ENCODE measurements at regions not wholly inside any gene's neighbourhood (a gene's known extent, or its start where the extent isn't known, plus 50 kb on each side); places are given as distances from the start of the nearest gene placed in this dataset.

GRCh38 chr9:99624499-99625233 lies 197.0 kb upstream of the NR4A3 start:
- Histone ChIP-seq H3K4me1 (ENCODE audit: control insufficient read depth, low read length) (peaks cover 18% of the 10 kb centered on the region), H3K9me2 (replicated peaks; ENCODE audit: control insufficient read depth, low read length) (no peaks in the 10 kb centered on the region), H3K4me2 (ENCODE audit: low read length) (no peak overlapping the region), H3K9me3 (ENCODE audit: control insufficient read depth, insufficient read depth, low read length) (no peaks in the 10 kb centered on the region), H3K79me2 (ENCODE audit: control insufficient read depth, low read length) (no peaks in the 10 kb centered on the region), H3F3A (ENCODE audit: control insufficient read depth, insufficient read depth) (no peaks in the 10 kb centered on the region), H3K4me3 (ENCODE audit: low read length) (no peak overlapping the region), H4K20me1 (ENCODE audit: control insufficient read depth, insufficient read depth, low read depth, low read length) (no peaks in the 10 kb centered on the region), H3K27ac (ENCODE audit: low read depth, low read length) (no peak overlapping the region), H3K36me3 (ENCODE audit: control insufficient read depth, low read length) (no peaks in the 10 kb centered on the region), H3K27me3 (ENCODE audit: control insufficient read depth, low read length) (no peaks in the 10 kb centered on the region)
- TF ChIP-seq CTCF (IDR thresholded peaks at IDR 0.05; ENCODE audit: low read depth, low read length, poor library complexity, severe bottlenecking) (no peak), EZH2phosphoT487 (IDR thresholded peaks at IDR 0.05; ENCODE audit: borderline replicate concordance, low read length) (no peak)

DNA sequence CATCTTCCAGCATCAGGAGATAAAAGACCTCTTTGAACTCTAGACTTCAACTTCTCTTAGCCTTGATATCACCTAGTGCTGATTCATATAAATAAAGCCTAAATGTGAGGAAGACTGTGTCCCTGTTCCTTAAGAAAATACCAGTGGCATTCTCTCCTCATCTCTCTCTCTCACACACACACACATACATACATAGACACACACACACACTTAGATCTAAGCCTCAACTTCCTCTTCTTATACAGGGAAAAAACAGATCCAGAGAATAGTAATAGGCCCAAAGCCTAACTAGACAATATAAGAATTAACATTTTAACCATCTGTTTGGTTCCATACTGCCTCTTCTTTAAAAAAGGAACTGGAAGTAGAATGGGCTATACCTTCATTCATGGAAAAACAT lies 195.3 kb upstream of the NR4A3 start:
- Histone ChIP-seq H3K4me3 (ENCODE audit: low read length) (no peak overlapping the region), H3K36me3 (ENCODE audit: control insufficient read depth, low read length) (no peaks in the 10 kb centered on the region), H4K20me1 (ENCODE audit: control insufficient read depth, insufficient read depth, low read depth, low read length) (no peaks in the 10 kb centered on the region), H3K27ac (ENCODE audit: low read depth, low read length) (no peak overlapping the region), H3K4me1 (ENCODE audit: control insufficient read depth, low read length) (peaks cover 22% of the 10 kb centered on the region), H3K4me2 (ENCODE audit: low read length) (no peak overlapping the region), H3F3A (ENCODE audit: control insufficient read depth, insufficient read depth) (no peaks in the 10 kb centered on the region), H3K9me2 (replicated peaks; ENCODE audit: control insufficient read depth, low read length) (no peaks in the 10 kb centered on the region), H3K9me3 (ENCODE audit: control insufficient read depth, insufficient read depth, low read length) (no peaks in the 10 kb centered on the region), H3K79me2 (ENCODE audit: control insufficient read depth, low read length) (no peaks in the 10 kb centered on the region), H3K27me3 (ENCODE audit: control insufficient read depth, low read length) (no peaks in the 10 kb centered on the region)
- TF ChIP-seq CTCF (IDR thresholded peaks at IDR 0.05; ENCODE audit: low read depth, low read length, poor library complexity, severe bottlenecking) = no peak
- TF ChIP-seq EZH2phosphoT487 (IDR thresholded peaks at IDR 0.05; ENCODE audit: borderline replicate concordance, low read length) = no peak

DNA sequence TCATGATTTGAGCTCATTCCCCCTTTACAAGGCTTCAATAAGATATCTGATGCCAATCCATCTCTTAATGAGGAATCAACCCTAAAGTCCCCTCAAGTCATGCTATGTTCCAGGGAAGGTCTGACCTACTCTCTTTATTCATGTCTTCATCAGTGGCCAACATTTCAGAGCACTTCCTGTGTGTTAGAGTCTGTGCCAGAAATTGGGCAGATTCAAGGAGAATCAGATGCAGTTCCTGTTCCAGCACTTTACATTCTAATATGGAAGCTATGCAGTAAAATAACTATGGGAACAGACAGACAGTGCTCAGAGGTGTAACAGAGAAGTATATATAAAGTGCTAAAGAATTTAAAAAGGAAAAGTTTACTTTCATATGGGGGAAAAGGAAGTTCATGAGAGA lies 193.4 kb upstream of the NR4A3 start:
- H3K9me3 ChIP-seq (ENCODE audit: control insufficient read depth, insufficient read depth, low read length) = no peaks in the 10 kb centered on the region

More for the DNA sequence above, 193.4 kb upstream of the NR4A3 start:
- H4K20me1 ChIP-seq (ENCODE audit: control insufficient read depth, insufficient read depth, low read depth, low read length) = no peaks in the 10 kb centered on the region
- no peak overlapping the region for H3K27ac ChIP-seq (ENCODE audit: low read depth, low read length)
- no peaks in the 10 kb centered on the region for H3K79me2 ChIP-seq (ENCODE audit: control insufficient read depth, low read length)
- H3K9me2 ChIP-seq (replicated peaks; ENCODE audit: control insufficient read depth, low read length) = no peaks in the 10 kb centered on the region
- no peaks in the 10 kb centered on the region for H3F3A ChIP-seq (ENCODE audit: control insufficient read depth, insufficient read depth)
- no peaks in the 10 kb centered on the region for H3K27me3 ChIP-seq (ENCODE audit: control insufficient read depth, low read length)
- peak overlapping the region; percentile 28 for H3K4me3 ChIP-seq (ENCODE audit: low read length)
- peak overlapping the region; percentile 52 for H3K4me2 ChIP-seq (ENCODE audit: low read length)
- TF ChIP-seq CTCF (IDR thresholded peaks at IDR 0.05; ENCODE audit: low read depth, low read length, poor library complexity, severe bottlenecking) = no peak
- no peak for TF ChIP-seq EZH2phosphoT487 (IDR thresholded peaks at IDR 0.05; ENCODE audit: borderline replicate concordance, low read length)
- no peaks in the 10 kb centered on the region for H3K36me3 ChIP-seq (ENCODE audit: control insufficient read depth, low read length)
- peaks cover 35% of the 10 kb centered on the region for H3K4me1 ChIP-seq (ENCODE audit: control insufficient read depth, low read length)

Data from DOHH2 (cell line).